ENCODE measurements at regions not wholly inside any gene's neighbourhood (a gene's known extent, or its start where the extent isn't known, plus 50 kb on each side); places are given as distances from the start of the nearest gene placed in this dataset.

DNA sequence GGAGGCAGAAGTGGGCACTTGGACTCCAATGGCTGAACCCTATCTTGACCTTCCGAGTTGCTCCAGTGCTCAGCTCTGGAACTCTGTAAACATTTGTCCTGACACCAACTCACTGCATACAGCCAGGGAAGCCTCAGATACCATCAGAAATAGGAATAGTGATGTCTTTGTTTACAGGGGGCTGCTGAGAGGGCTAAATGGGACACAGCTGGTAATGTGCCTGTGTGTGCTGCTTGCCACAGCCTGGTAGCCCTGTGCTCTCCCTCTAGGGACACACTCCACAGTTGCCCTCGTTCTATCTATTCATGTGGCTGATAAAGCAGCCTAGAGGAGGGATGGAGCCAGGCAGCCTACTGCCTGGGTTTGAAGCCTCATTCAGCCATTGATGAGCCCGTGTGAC lies 559.8 kb downstream of the MIAT start:
- Histone ChIP-seq H3K23me2 (ENCODE audit: low read depth, low read length) (peaks cover 4% of the 10 kb centered on the region; the same call in 1 of the 2 replicates), H3K14ac (ENCODE audit: insufficient read length) (no peak overlapping the region), H3K9me3 (ENCODE audit: insufficient read depth in 2 of 2, low read depth in 1 of 2, low read length in 1 of 2) (no peaks in the 10 kb centered on the region), H3K4me2 (ENCODE audit: insufficient read depth in 1 of 2, low read depth in 2 of 2, low read length in 2 of 2) (no peak overlapping the region), H4K20me1 (replicated peaks in 1 of 2; ENCODE audit: control insufficient read depth in 1 of 2, insufficient read depth in 2 of 2, low read length in 2 of 2) (peaks cover 0 to under 1% of the 10 kb centered on the region in 2 experiments), H3K79me1 (ENCODE audit: low read depth, low read length) (no peaks in the 10 kb centered on the region), H2BK20ac (ENCODE audit: low read length) (no peak overlapping the region), H4K5ac (ENCODE audit: insufficient read length, low read depth, low read length) (no peak overlapping the region), H2BK12ac (ENCODE audit: low read depth, low read length) (no peak overlapping the region), H2AFZ (ENCODE audit: low read length) (no peak overlapping the region), H3K36me3 (ENCODE audit: control insufficient read depth in 2 of 4, insufficient read depth in 4 of 4, low read length in 3 of 4) (no peaks in the 10 kb centered on the region), H3K56ac (replicated peaks; ENCODE audit: insufficient read length, low read depth, low read length) (no peak overlapping the region), H3K4me3 (ENCODE audit: extremely low read depth in 1 of 4, insufficient read depth in 2 of 4, low read depth in 3 of 4, low read length in 4 of 4) (no peak overlapping the region), H3K4me1 (replicated peaks in 1 of 4; ENCODE audit: control insufficient read depth in 3 of 4, insufficient read depth in 4 of 4, low read length in 3 of 4) (no peaks in the 10 kb centered on the region), H3K18ac (ENCODE audit: extremely low read depth, low read length) (no peak overlapping the region), H3K79me2 (ENCODE audit: control insufficient read depth in 1 of 2, insufficient read depth in 2 of 2, low read length in 2 of 2) (no peaks in the 10 kb centered on the region), H2BK15ac (ENCODE audit: low read length) (no peak overlapping the region), H3K4ac (replicated peaks; ENCODE audit: insufficient read length, low read depth, low read length) (no peak overlapping the region), H2BK5ac (ENCODE audit: low read depth, low read length) (0 out of 2 replicates have a peak overlapping the region, but pooled peaks have one; percentile 28), H3K23ac (ENCODE audit: insufficient read length) (no peak overlapping the region), H4K8ac (ENCODE audit: extremely low read depth, insufficient read depth, low read length) (no peak overlapping the region), H3K27me3 (replicated peaks in 1 of 4; ENCODE audit: control insufficient read depth in 3 of 4, extremely low read depth in 1 of 4, insufficient read depth in 3 of 4, low read length in 3 of 4) (no peaks in the 10 kb centered on the region; a peak in 1 of 7 replicates), H2BK120ac (replicated peaks; ENCODE audit: low read depth, low read length) (no peak overlapping the region), H3K27ac (ENCODE audit: low read depth, low read length) (no peak overlapping the region), H2AK5ac (ENCODE audit: low read depth, low read length) (peak overlapping the region; percentile 69; the same call in 1 of the 2 replicates), H3K9ac (replicated peaks in 1 of 4; ENCODE audit: extremely low read depth in 1 of 4, low read depth in 3 of 4, low read length in 3 of 4) (no peak overlapping the region), H4K91ac (replicated peaks; ENCODE audit: insufficient read length, low read length) (no peak overlapping the region)
- TF ChIP-seq SUZ12 (IDR thresholded peaks at IDR 0.05; ENCODE audit: low read length), result no peak
- no peak for TF ChIP-seq GABPA (IDR thresholded peaks at IDR 0.05; ENCODE audit: borderline replicate concordance, insufficient read depth, low read length)
- no peak for TF ChIP-seq TBP (IDR thresholded peaks at IDR 0.05; ENCODE audit: low read depth, low read length)
- no peak for TF ChIP-seq RXRA (IDR thresholded peaks at IDR 0.05; ENCODE audit: insufficient read depth, low read depth, low read length)
- TF ChIP-seq NRF1 (IDR thresholded peaks at IDR 0.05; ENCODE audit: low read depth, low read length), result no peak
- FAIRE-seq, result no peak
- CTCF ChIA-PET (ENCODE audit: partially characterized antibody), result interaction anchor here (0.7 kb wide), 1 partner anchor 114 kb away, joined by 3 read pairs; no protein-coding TSS in a partner anchor
- whole genome bisulfite sequencing, 2 experiments (ENCODE audit: extremely low coverage in 1 of 2, insufficient coverage in 1 of 2, insufficient read length in 1 of 2, insufficient replicate concordance in 2 of 2, low coverage in 1 of 2, low lambda C conversion rate in 2 of 2, missing lambda C conversion rate in 1 of 2), result 86% methylated on average over 3 of the region's 3 CpGs; no CpG with 5 or more reads in 1 of the 2 experiments
- DNase-seq (ENCODE audit: low read depth in 1 of 2, low spot score in 2 of 2), result no peak
- POLR2A ChIA-PET (ENCODE audit: partially characterized antibody), result no interaction called here

Measured in H1 (cell line).